Upper lobe of left lung (tissue), 4 donors: ENCODE measurements at regions not wholly inside any gene's neighbourhood (a gene's known extent, or its start where the extent isn't known, plus 50 kb on each side); places are given as distances from the start of the nearest gene placed in this dataset.

Source experiments
- CTCF ChIP-seq, 6 experiments: fragments of 450-650 bp in 4 of 6; fragments of 200-600 bp in 2 of 6; sonication (generic) in 2 of 6; IDR thresholded peaks; one replicate each; pipeline ENCODE4 v1.5.1; 2016 to 2019; ENCODE audit warnings: antibody characterized with exemption in 6 of 6
- POLR2A ChIP-seq, 4 donors: fragments of 450-650 bp; IDR thresholded peaks; one replicate each; pipeline ENCODE4 v1.5.1; 2016 to 2017; ENCODE audit warnings: antibody characterized with exemption in 4 of 4, mild to moderate bottlenecking in 2 of 4
- POLR2AphosphoS5 ChIP-seq, 2 donors: sonication (generic); formaldehyde crosslinking; IDR thresholded peaks; one replicate each; pipeline ENCODE4 v1.5.1; 2017; ENCODE audit warnings: antibody characterized with exemption in 2 of 2

DNA sequence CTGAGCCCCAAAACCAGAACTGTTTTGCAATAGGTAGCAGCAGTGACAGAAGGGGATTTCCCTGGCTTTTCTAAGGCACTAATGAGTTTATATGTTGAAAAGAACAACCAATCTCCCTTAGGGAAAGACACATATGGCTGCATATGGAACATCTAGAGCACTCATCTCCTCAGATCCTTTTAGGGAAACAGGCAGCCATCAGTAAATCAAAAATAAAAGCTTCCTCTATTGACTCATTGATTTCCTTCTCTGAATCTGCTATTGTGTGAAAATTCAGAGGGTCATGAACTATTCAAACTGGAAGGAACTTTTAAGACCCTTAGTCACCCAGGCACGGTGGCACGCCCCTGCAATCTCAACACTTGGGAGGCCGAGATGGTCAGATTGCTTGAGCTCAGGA is 110.9 kb upstream of the NANOS1 start:
- no peak for TF ChIP-seq CTCF (IDR thresholded peaks at IDR 0.05)
- TF ChIP-seq POLR2A (IDR thresholded peaks at IDR 0.05), result no peak
- no peak for TF ChIP-seq POLR2AphosphoS5 (IDR thresholded peaks at IDR 0.05)
